H9 (cell line): ENCODE measurements at regions not wholly inside any gene's neighbourhood (a gene's known extent, or its start where the extent isn't known, plus 50 kb on each side); places are given as distances from the start of the nearest gene placed in this dataset.

Experiments used
- DNase-seq: peaks from one replicate; pipeline ENCODE4 v3.0.0-alpha.2; 2017
- H2AFZ ChIP-seq: one replicate; pipeline ENCODE4 v1.6.1; 2013; ENCODE audit warnings: mild to moderate bottlenecking, low read length, control low read depth, moderate library complexity
- H2AK5ac ChIP-seq: 2 replicates; pipeline ENCODE4 v1.6.1; 2013; ENCODE audit warnings: low read length, control low read depth, mixed read lengths; ENCODE audit not compliant: insufficient read length
- H2BK120ac ChIP-seq: one replicate; pipeline ENCODE4 v1.6.1; 2013; ENCODE audit warnings: low read depth, mild to moderate bottlenecking, low read length, control low read depth, inconsistent platforms; ENCODE audit not compliant: poor library complexity, severe bottlenecking
- H2BK12ac ChIP-seq: 2 replicates; pipeline ENCODE4 v1.6.1; 2013; ENCODE audit warnings: low read length, control low read depth, mixed read lengths, low read depth; ENCODE audit not compliant: insufficient read length
- H2BK15ac ChIP-seq: 2 replicates; pipeline ENCODE4 v1.6.1; 2013; ENCODE audit warnings: low read depth, low read length, control low read depth
- H2BK20ac ChIP-seq: one replicate; pipeline ENCODE4 v1.6.1; 2013; ENCODE audit warnings: low read depth, mild to moderate bottlenecking, low read length, control low read depth, inconsistent platforms; ENCODE audit not compliant: poor library complexity, severe bottlenecking
- H2BK5ac ChIP-seq: 2 replicates; pipeline ENCODE4 v1.6.1; 2013; ENCODE audit warnings: low read length, control low read depth, mixed read lengths; ENCODE audit not compliant: insufficient read length
- H3K14ac ChIP-seq: 2 replicates; pipeline ENCODE4 v1.6.1; 2013; ENCODE audit warnings: low read length, control low read depth; ENCODE audit not compliant: insufficient read depth
- H3K18ac ChIP-seq: 2 replicates; pipeline ENCODE4 v1.6.1; 2013; ENCODE audit warnings: low read depth, mild to moderate bottlenecking, mixed read lengths, low read length, control low read depth; ENCODE audit not compliant: insufficient read length
- H3K23ac ChIP-seq: 2 replicates; pipeline ENCODE4 v1.6.1; 2013; ENCODE audit warnings: low read length, control low read depth, mixed read lengths, low read depth; ENCODE audit not compliant: insufficient read length
- H3K23me2 ChIP-seq: 2 replicates; pipeline ENCODE4 v1.6.1; 2013; ENCODE audit warnings: low read depth, mild to moderate bottlenecking, mixed read lengths, low read length, control low read depth; ENCODE audit not compliant: insufficient read length, poor library complexity, severe bottlenecking
- H3K27ac ChIP-seq: 2 replicates; pipeline ENCODE4 v1.5.1; 2013; ENCODE audit warnings: low read length, control low read depth, mixed read lengths, low read depth; ENCODE audit not compliant: insufficient read length
- H3K27me3 ChIP-seq: 2 replicates; pipeline ENCODE4 v1.6.1; 2013; ENCODE audit warnings: low read length, control low read depth, inconsistent platforms; ENCODE audit not compliant: insufficient read depth
- H3K4ac ChIP-seq: 2 replicates; pipeline ENCODE4 v1.6.1; 2013; ENCODE audit warnings: low read depth, mild to moderate bottlenecking, control low read depth, inconsistent platforms, low read length, moderate library complexity
- H3K4me1 ChIP-seq: 2 replicates; pipeline ENCODE4 v1.6.1; 2013; ENCODE audit warnings: low read length, control low read depth, inconsistent platforms; ENCODE audit not compliant: insufficient read depth
- H3K4me2 ChIP-seq: 2 replicates; pipeline ENCODE4 v1.6.1; 2013; ENCODE audit warnings: low read length, control low read depth, mixed read lengths; ENCODE audit not compliant: insufficient read length, insufficient read depth
- H3K56ac ChIP-seq: 2 replicates; pipeline ENCODE4 v1.6.1; 2013; ENCODE audit warnings: low read depth, mild to moderate bottlenecking, mixed read lengths, low read length, control low read depth; ENCODE audit not compliant: insufficient read length
- H3K79me1 ChIP-seq: 2 replicates; pipeline ENCODE4 v1.6.1; 2013; ENCODE audit warnings: low read depth, mild to moderate bottlenecking, moderate library complexity, low read length, control low read depth, inconsistent platforms; ENCODE audit not compliant: insufficient read depth, poor library complexity, severe bottlenecking
- H3K79me2 ChIP-seq: 2 replicates; pipeline ENCODE4 v1.6.1; 2013; ENCODE audit warnings: low read length, control low read depth, inconsistent platforms; ENCODE audit not compliant: insufficient read depth
- H3K9ac ChIP-seq: 2 replicates; pipeline ENCODE4 v1.6.1; 2013; ENCODE audit warnings: low read length, control low read depth, mixed read lengths; ENCODE audit not compliant: insufficient read length; ENCODE audit errors: extremely low read depth
- H3K9me3 ChIP-seq: one replicate; pipeline ENCODE4 v1.6.1; 2013; ENCODE audit warnings: low read depth, low read length, inconsistent platforms; ENCODE audit not compliant: control insufficient read depth
- H3T11ph ChIP-seq: one replicate; pipeline ENCODE4 v1.6.1; 2013; ENCODE audit warnings: mild to moderate bottlenecking, low read length, control low read depth, inconsistent platforms
- H4K20me1 ChIP-seq: one replicate; pipeline ENCODE4 v1.6.1; 2013; ENCODE audit not compliant: control insufficient read depth, insufficient read length, insufficient read depth
- H4K5ac ChIP-seq: 2 replicates; pipeline ENCODE4 v1.6.1; 2013; ENCODE audit warnings: low read depth, mild to moderate bottlenecking, mixed read lengths, low read length, control low read depth; ENCODE audit not compliant: insufficient read length
- H4K8ac ChIP-seq: replicated peaks from 2 replicates; pipeline ENCODE4 v1.6.1; 2013; ENCODE audit warnings: low read length, control low read depth, mixed read lengths, low read depth; ENCODE audit not compliant: insufficient read length
- H4K91ac ChIP-seq: 2 replicates; pipeline ENCODE4 v1.6.1; 2013; ENCODE audit warnings: low read depth, mild to moderate bottlenecking, moderate library complexity, mixed read lengths, low read length, control low read depth; ENCODE audit not compliant: insufficient read length
- H3K27ac Mint-ChIP-seq, 3 experiments: 2 replicates in 2 of 3; 3 replicates in 1 of 3; pipeline ENCODE4 v1.8.0; 2020 to 2021; ENCODE audit warnings: mixed read lengths in 3 of 3, mild to moderate bottlenecking in 1 of 3, moderate library complexity in 1 of 3
- H3K27me3 Mint-ChIP-seq: 2 replicates; pipeline ENCODE4 v1.8.0; 2021; ENCODE audit warnings: low read depth, mild to moderate bottlenecking, moderate library complexity, mixed read lengths
- H3K36me3 Mint-ChIP-seq, 3 experiments: 2 replicates in 2 of 3; 3 replicates in 1 of 3; pipeline ENCODE4 v1.8.0; 2020 to 2021; ENCODE audit warnings: low read depth in 3 of 3, mixed read lengths in 3 of 3; ENCODE audit not compliant: insufficient read depth in 1 of 3
- H3K4me1 Mint-ChIP-seq, 2 experiments: 2 replicates each; pipeline ENCODE4 v1.8.0; 2020; ENCODE audit warnings: mixed read lengths in 2 of 2
- H3K4me3 Mint-ChIP-seq, 2 experiments: 2 replicates in 1 of 2; 3 replicates in 1 of 2; pipeline ENCODE4 v1.8.0; 2020 to 2021; ENCODE audit warnings: mild to moderate bottlenecking in 2 of 2, mixed read lengths in 2 of 2, moderate library complexity in 1 of 2
- H3K9me3 Mint-ChIP-seq, 2 experiments: 2 replicates in 1 of 2; 3 replicates in 1 of 2; pipeline ENCODE4 v1.8.0; 2020; ENCODE audit warnings: mild to moderate bottlenecking in 2 of 2, mixed read lengths in 2 of 2, moderate library complexity in 1 of 2
- WGBS: extraction: QIAGEN DNeasy Blood & Tissue Kit; methylation state at CpG from one replicate; pipeline ENCODE4 v1.1.7; 2013; ENCODE audit warnings: missing lambda C conversion rate, low lambda C conversion rate, mixed read lengths; ENCODE audit not compliant: insufficient read length; ENCODE audit errors: extremely low coverage; 5-methylcytosine and 5-hydroxymethylcytosine counted together
- TF ChIP-seq, protein P1 (sequence below): fragments of 200-600 bp; sonication (generic); conservative IDR thresholded peaks from 3 replicates; pipeline ENCODE4 v1.8.0; 2021; ENCODE audit warnings: antibody characterized with exemption, mild to moderate bottlenecking

DNA sequence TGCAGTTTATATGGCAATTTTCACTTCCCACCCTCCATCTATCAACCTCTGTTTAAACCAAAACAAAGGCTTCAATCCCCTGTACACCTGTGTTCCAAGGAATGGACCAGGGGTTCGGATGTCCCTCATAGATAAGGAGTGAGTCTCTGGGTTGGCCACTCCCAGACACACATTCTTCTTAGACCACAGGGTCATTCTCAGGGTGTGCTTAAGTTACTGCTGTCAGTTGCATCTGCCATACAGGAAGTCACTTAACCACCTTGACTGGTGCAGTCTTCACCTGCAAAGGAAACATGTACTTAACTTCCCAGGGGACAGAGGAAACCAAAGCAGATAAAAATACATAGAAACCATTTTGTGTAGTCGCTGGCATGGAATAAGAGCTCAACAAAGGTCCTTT is 151.0 kb upstream of the NDUFV2 start:
- Histone ChIP-seq H3K23ac (no peak overlapping the region), H2BK15ac (no peak overlapping the region), H4K8ac (no peak overlapping the region), H3K9ac (no peak overlapping the region), H3K4ac (no peak overlapping the region), H3K4me1 (peaks cover 7% of the 10 kb centered on the region; the same call in 1 of the 2 replicates), H3K4me2 (no peak overlapping the region), H2BK5ac (no peak overlapping the region), H3K23me2 (no peaks in the 10 kb centered on the region), H4K5ac (no peak overlapping the region), H2BK20ac (no peak overlapping the region), H3K27ac (no peak overlapping the region), H2AFZ (no peak overlapping the region), H3K79me2 (no peaks in the 10 kb centered on the region), H3K79me1 (no peaks in the 10 kb centered on the region), H3K27me3 (no peaks in the 10 kb centered on the region; the same call in 1 of the 2 replicates), H3K14ac (no peak overlapping the region), H2AK5ac (no peak overlapping the region), H2BK12ac (no peak overlapping the region), H4K20me1 (no peaks in the 10 kb centered on the region), H2BK120ac (no peak overlapping the region), H3K18ac (no peak overlapping the region), H4K91ac (no peak overlapping the region), H3K9me3 (no peaks in the 10 kb centered on the region), H3T11ph (no peak overlapping the region), H3K56ac (no peak overlapping the region)
- Mint-ChIP-seq H3K9me3 (peaks cover 3 to 11% of the 10 kb centered on the region in 2 experiments), H3K27ac (no peak overlapping the region), H3K4me1 (peaks cover 42 to 46% of the 10 kb centered on the region in 2 experiments), H3K27me3 (no peaks in the 10 kb centered on the region; the same call in 1 of the 2 replicates), H3K4me3 (no peak overlapping the region), H3K36me3 (peaks cover 2 to 17% (median 2%) of the 10 kb centered on the region in 3 experiments)
- WGBS: no CpG with 5 or more reads among the region's 2 CpGs
- no peak for DNase-seq
- TF ChIP-seq, protein P1, sequence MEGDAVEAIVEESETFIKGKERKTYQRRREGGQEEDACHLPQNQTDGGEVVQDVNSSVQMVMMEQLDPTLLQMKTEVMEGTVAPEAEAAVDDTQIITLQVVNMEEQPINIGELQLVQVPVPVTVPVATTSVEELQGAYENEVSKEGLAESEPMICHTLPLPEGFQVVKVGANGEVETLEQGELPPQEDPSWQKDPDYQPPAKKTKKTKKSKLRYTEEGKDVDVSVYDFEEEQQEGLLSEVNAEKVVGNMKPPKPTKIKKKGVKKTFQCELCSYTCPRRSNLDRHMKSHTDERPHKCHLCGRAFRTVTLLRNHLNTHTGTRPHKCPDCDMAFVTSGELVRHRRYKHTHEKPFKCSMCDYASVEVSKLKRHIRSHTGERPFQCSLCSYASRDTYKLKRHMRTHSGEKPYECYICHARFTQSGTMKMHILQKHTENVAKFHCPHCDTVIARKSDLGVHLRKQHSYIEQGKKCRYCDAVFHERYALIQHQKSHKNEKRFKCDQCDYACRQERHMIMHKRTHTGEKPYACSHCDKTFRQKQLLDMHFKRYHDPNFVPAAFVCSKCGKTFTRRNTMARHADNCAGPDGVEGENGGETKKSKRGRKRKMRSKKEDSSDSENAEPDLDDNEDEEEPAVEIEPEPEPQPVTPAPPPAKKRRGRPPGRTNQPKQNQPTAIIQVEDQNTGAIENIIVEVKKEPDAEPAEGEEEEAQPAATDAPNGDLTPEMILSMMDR: no peak
